WTC11 (cell line): ENCODE measurements at regions not wholly inside any gene's neighbourhood (a gene's known extent, or its start where the extent isn't known, plus 50 kb on each side); places are given as distances from the start of the nearest gene placed in this dataset.

ENCODE experiments used
- ATAC-seq: fragments of 200-7000 bp; cut with Tn5 transposase; 2 replicates; pipeline ENCODE4 v1.10.0; 2021; ENCODE audit warnings: mild to moderate bottlenecking, moderate library complexity
- CTCF ChIA-PET: fragments of 300-600 bp; sonication (Branson Sonifier 250); formaldehyde crosslinking; loops from one replicate; lab custom pipeline; 2021; ENCODE audit warnings: antibody characterized with exemption; lab: Charles Lee
- POLR2A ChIA-PET: fragments of 350-600 bp; sonication (Branson Sonifier 250); formaldehyde crosslinking; loops from one replicate; lab custom pipeline; 2021; ENCODE audit warnings: antibody characterized with exemption; lab: Charles Lee
- DNase-seq: peaks from one replicate; pipeline ENCODE4 v3.0.0; 2021; ENCODE audit warnings: low spot score
- H3K27ac Mint-ChIP-seq: 2 replicates; pipeline ENCODE4 v1.8.0; 2021; ENCODE audit warnings: mixed read lengths
- H3K27me3 Mint-ChIP-seq: 2 replicates; pipeline ENCODE4 v1.8.0; 2021; ENCODE audit warnings: low read depth, mild to moderate bottlenecking, moderate library complexity, mixed read lengths
- H3K36me3 Mint-ChIP-seq: 2 replicates; pipeline ENCODE4 v1.8.0; 2021; ENCODE audit warnings: mixed read lengths
- H3K4me1 Mint-ChIP-seq: 2 replicates; pipeline ENCODE4 v1.8.0; 2022; ENCODE audit warnings: mixed read lengths
- H3K4me3 Mint-ChIP-seq: 2 replicates; pipeline ENCODE4 v1.8.0; 2021; ENCODE audit warnings: mild to moderate bottlenecking, moderate library complexity, mixed read lengths
- H3K9me3 Mint-ChIP-seq: 2 replicates; pipeline ENCODE4 v1.8.0; 2021; ENCODE audit warnings: mixed read lengths
- ATF3 ChIP-seq: sonication (generic); formaldehyde crosslinking; conservative IDR thresholded peaks from 2 replicates; pipeline ENCODE4 v1.8.1; 2022; ENCODE audit warnings: mild to moderate bottlenecking, missing genetic modification reagents
- CREM ChIP-seq: sonication (generic); formaldehyde crosslinking; IDR thresholded peaks from 2 replicates; pipeline ENCODE4 v1.8.1; 2022; ENCODE audit warnings: mild to moderate bottlenecking, missing genetic modification reagents, moderate library complexity
- E2F4 ChIP-seq: sonication (generic); formaldehyde crosslinking; IDR thresholded peaks from 2 replicates; pipeline ENCODE4 v1.8.1; 2022; ENCODE audit warnings: low read depth, mild to moderate bottlenecking, moderate library complexity, missing genetic modification reagents, borderline replicate concordance
- EMX1 ChIP-seq: fragments of 250-450 bp; sonication (Bioruptor Pico); IDR thresholded peaks from 2 replicates; pipeline ENCODE4 v1.8.0; 2021; ENCODE audit warnings: mild to moderate bottlenecking
- ERG ChIP-seq: fragments of 250-450 bp; sonication (Bioruptor Pico); IDR thresholded peaks from 2 replicates; pipeline ENCODE4 v1.8.0; 2021; ENCODE audit warnings: mild to moderate bottlenecking
- ESRRA ChIP-seq: sonication (generic); formaldehyde crosslinking; IDR thresholded peaks from 2 replicates; pipeline ENCODE4 v1.8.1; 2022; ENCODE audit warnings: mild to moderate bottlenecking, missing genetic modification reagents, borderline replicate concordance
- GRHL2 ChIP-seq: fragments of 250-450 bp; sonication (Bioruptor Pico); IDR thresholded peaks from 2 replicates; pipeline ENCODE4 v1.8.0; 2022; ENCODE audit warnings: mild to moderate bottlenecking, moderate library complexity; ENCODE audit not compliant: insufficient replicate concordance, severe bottlenecking
- MLX ChIP-seq: sonication (generic); formaldehyde crosslinking; IDR thresholded peaks from 2 replicates; pipeline ENCODE4 v1.8.1; 2023; ENCODE audit warnings: mild to moderate bottlenecking, missing genetic modification reagents, moderate library complexity
- PRDM15 ChIP-seq: sonication (generic); formaldehyde crosslinking; IDR thresholded peaks from 2 replicates; pipeline ENCODE4 v1.8.0; 2022; ENCODE audit warnings: missing genetic modification reagents
- PREB ChIP-seq: sonication (generic); formaldehyde crosslinking; IDR thresholded peaks from 2 replicates; pipeline ENCODE4 v1.8.1; 2022; ENCODE audit warnings: mild to moderate bottlenecking, missing genetic modification reagents, moderate library complexity, borderline replicate concordance
- TEAD1 ChIP-seq: sonication (generic); formaldehyde crosslinking; IDR thresholded peaks from 2 replicates; pipeline ENCODE4 v1.8.0; 2022; ENCODE audit warnings: mild to moderate bottlenecking, missing genetic modification reagents
- TP53 ChIP-seq: sonication (generic); formaldehyde crosslinking; IDR thresholded peaks from 2 replicates; pipeline ENCODE4 v1.8.1; 2023; ENCODE audit warnings: mild to moderate bottlenecking, missing genetic modification reagents
- ZNF396 ChIP-seq: fragments of 250-450 bp; sonication (Bioruptor Pico); IDR thresholded peaks from 2 replicates; pipeline ENCODE4 v1.8.0; 2021; ENCODE audit warnings: mild to moderate bottlenecking, moderate library complexity, borderline replicate concordance
- TF ChIP-seq, protein P1 (sequence below): sonication (generic); formaldehyde crosslinking; IDR thresholded peaks from 2 replicates; pipeline ENCODE4 v1.8.0; 2023; ENCODE audit warnings: missing genetic modification reagents, mild to moderate bottlenecking, borderline replicate concordance
- TF ChIP-seq, protein P2 (sequence below): sonication (generic); formaldehyde crosslinking; IDR thresholded peaks from 2 replicates; pipeline ENCODE4 v1.8.0; 2022; ENCODE audit warnings: mild to moderate bottlenecking, missing genetic modification reagents

GRCh38 chr6:155561257-155561965 lies 105.8 kb upstream of the NOX3 start:
- ATAC-seq = no peak
- no peak overlapping the region for H3K4me3 Mint-ChIP-seq
- POLR2A ChIA-PET = no interaction called here
- no peaks in the 10 kb centered on the region for H3K27me3 Mint-ChIP-seq
- no peak for DNase-seq
- peaks cover 31% of the 10 kb centered on the region for H3K9me3 Mint-ChIP-seq
- H3K27ac Mint-ChIP-seq = no peak overlapping the region
- CTCF ChIA-PET = no interaction called here
- TF ChIP-seq CREM (CRISPR knock-in tag) (no peak), ATF3 (CRISPR knock-in tag) (no peak), ZNF396 (CRISPR knock-in tag) (no peak), ESRRA (CRISPR knock-in tag) (no peak), PREB (CRISPR knock-in tag) (no peak)
- TF ChIP-seq, protein P1, sequence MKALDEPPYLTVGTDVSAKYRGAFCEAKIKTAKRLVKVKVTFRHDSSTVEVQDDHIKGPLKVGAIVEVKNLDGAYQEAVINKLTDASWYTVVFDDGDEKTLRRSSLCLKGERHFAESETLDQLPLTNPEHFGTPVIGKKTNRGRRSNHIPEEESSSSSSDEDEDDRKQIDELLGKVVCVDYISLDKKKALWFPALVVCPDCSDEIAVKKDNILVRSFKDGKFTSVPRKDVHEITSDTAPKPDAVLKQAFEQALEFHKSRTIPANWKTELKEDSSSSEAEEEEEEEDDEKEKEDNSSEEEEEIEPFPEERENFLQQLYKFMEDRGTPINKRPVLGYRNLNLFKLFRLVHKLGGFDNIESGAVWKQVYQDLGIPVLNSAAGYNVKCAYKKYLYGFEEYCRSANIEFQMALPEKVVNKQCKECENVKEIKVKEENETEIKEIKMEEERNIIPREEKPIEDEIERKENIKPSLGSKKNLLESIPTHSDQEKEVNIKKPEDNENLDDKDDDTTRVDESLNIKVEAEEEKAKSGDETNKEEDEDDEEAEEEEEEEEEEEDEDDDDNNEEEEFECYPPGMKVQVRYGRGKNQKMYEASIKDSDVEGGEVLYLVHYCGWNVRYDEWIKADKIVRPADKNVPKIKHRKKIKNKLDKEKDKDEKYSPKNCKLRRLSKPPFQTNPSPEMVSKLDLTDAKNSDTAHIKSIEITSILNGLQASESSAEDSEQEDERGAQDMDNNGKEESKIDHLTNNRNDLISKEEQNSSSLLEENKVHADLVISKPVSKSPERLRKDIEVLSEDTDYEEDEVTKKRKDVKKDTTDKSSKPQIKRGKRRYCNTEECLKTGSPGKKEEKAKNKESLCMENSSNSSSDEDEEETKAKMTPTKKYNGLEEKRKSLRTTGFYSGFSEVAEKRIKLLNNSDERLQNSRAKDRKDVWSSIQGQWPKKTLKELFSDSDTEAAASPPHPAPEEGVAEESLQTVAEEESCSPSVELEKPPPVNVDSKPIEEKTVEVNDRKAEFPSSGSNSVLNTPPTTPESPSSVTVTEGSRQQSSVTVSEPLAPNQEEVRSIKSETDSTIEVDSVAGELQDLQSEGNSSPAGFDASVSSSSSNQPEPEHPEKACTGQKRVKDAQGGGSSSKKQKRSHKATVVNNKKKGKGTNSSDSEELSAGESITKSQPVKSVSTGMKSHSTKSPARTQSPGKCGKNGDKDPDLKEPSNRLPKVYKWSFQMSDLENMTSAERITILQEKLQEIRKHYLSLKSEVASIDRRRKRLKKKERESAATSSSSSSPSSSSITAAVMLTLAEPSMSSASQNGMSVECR (CRISPR knock-in tag) = no peak
- H3K4me1 Mint-ChIP-seq = peaks cover 6% of the 10 kb centered on the region
- H3K36me3 Mint-ChIP-seq = peaks cover 18% of the 10 kb centered on the region

- no peaks in the 10 kb centered on the region for H3K4me1 Mint-ChIP-seq
- TF ChIP-seq PRDM15 (CRISPR knock-in tag) = no peak
- no peak for TF ChIP-seq ERG (CRISPR knock-in tag)
- TF ChIP-seq, protein P1 (CRISPR knock-in tag) = no peak
- no peak for TF ChIP-seq E2F4 (CRISPR knock-in tag)
- no peak for TF ChIP-seq GRHL2 (CRISPR knock-in tag)
- no peak for TF ChIP-seq TP53 (CRISPR knock-in tag)
- TF ChIP-seq EMX1 (CRISPR knock-in tag) = no peak
- no peak for TF ChIP-seq MLX (CRISPR knock-in tag)
- TF ChIP-seq, protein P2, sequence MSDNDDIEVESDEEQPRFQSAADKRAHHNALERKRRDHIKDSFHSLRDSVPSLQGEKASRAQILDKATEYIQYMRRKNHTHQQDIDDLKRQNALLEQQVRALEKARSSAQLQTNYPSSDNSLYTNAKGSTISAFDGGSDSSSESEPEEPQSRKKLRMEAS (CRISPR knock-in tag) = no peak
- no peak for TF ChIP-seq TEAD1
These were observed 94.3 kb upstream of the NOX3 start for GRCh38 chr6:155549928-155550327.

More at GRCh38 chr6:155549928-155550327, 94.3 kb upstream of the NOX3 start:
- no peak overlapping the region for H3K27ac Mint-ChIP-seq
- no peak overlapping the region for H3K4me3 Mint-ChIP-seq
- no peaks in the 10 kb centered on the region for H3K9me3 Mint-ChIP-seq
- DNase-seq (no peak), ATAC-seq (no peak)
- POLR2A ChIA-PET = no interaction called here
- H3K27me3 Mint-ChIP-seq = no peaks in the 10 kb centered on the region
- CTCF ChIA-PET = no interaction called here
- no peaks in the 10 kb centered on the region for H3K36me3 Mint-ChIP-seq
